ENCODE measurements at regions not wholly inside any gene's neighbourhood (a gene's known extent, or its start where the extent isn't known, plus 50 kb on each side); places are given as distances from the start of the nearest gene placed in this dataset.

- TF ChIP-seq, protein P1, sequence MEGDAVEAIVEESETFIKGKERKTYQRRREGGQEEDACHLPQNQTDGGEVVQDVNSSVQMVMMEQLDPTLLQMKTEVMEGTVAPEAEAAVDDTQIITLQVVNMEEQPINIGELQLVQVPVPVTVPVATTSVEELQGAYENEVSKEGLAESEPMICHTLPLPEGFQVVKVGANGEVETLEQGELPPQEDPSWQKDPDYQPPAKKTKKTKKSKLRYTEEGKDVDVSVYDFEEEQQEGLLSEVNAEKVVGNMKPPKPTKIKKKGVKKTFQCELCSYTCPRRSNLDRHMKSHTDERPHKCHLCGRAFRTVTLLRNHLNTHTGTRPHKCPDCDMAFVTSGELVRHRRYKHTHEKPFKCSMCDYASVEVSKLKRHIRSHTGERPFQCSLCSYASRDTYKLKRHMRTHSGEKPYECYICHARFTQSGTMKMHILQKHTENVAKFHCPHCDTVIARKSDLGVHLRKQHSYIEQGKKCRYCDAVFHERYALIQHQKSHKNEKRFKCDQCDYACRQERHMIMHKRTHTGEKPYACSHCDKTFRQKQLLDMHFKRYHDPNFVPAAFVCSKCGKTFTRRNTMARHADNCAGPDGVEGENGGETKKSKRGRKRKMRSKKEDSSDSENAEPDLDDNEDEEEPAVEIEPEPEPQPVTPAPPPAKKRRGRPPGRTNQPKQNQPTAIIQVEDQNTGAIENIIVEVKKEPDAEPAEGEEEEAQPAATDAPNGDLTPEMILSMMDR (IDR thresholded peaks at IDR 0.05) = no peak
- TF ChIP-seq POLR2A (IDR thresholded peaks at IDR 0.05) = no peak
- no peaks in the 10 kb centered on the region for H3K4me1 ChIP-seq
These were observed 1974.8 kb upstream of the LRRTM1 start for GRCh38 chr2:82279367-82279766.

GRCh38 chr2:82278416-82278815 is 1973.9 kb upstream of the LRRTM1 start:
- Histone ChIP-seq H3K4me1 (no peaks in the 10 kb centered on the region), H3K27ac (no peak overlapping the region), H3K36me3 (no peaks in the 10 kb centered on the region), H3K9me3 (no peaks in the 10 kb centered on the region), H3K4me3 (no peak overlapping the region), H3K27me3 (no peaks in the 10 kb centered on the region)
- DNase-seq = no peak
- no peak for TF ChIP-seq POLR2A (IDR thresholded peaks at IDR 0.05)
- TF ChIP-seq, protein P1 (IDR thresholded peaks at IDR 0.05) = no peak

More at GRCh38 chr2:82279367-82279766, 1974.8 kb upstream of the LRRTM1 start:
- no peak overlapping the region for H3K4me3 ChIP-seq
- H3K27me3 ChIP-seq = no peaks in the 10 kb centered on the region
- H3K27ac ChIP-seq = no peak overlapping the region
- H3K36me3 ChIP-seq = no peaks in the 10 kb centered on the region
- H3K9me3 ChIP-seq = no peaks in the 10 kb centered on the region
- DNase-seq = no peak

GRCh38 chr2:82275599-82275998 is 1971.0 kb upstream of the LRRTM1 start:
- no peak for DNase-seq
- Histone ChIP-seq H3K27ac (no peak overlapping the region), H3K36me3 (no peaks in the 10 kb centered on the region), H3K27me3 (no peaks in the 10 kb centered on the region), H3K4me1 (no peaks in the 10 kb centered on the region), H3K9me3 (no peaks in the 10 kb centered on the region), H3K4me3 (no peak overlapping the region)
- TF ChIP-seq, protein P1 (IDR thresholded peaks at IDR 0.05) = no peak
- TF ChIP-seq POLR2A (IDR thresholded peaks at IDR 0.05) = no peak

- no peak overlapping the region for H3K4me3 ChIP-seq
- no peaks in the 10 kb centered on the region for H3K36me3 ChIP-seq
- no peak overlapping the region for H3K27ac ChIP-seq
- no peaks in the 10 kb centered on the region for H3K27me3 ChIP-seq
- no peaks in the 10 kb centered on the region for H3K4me1 ChIP-seq
- TF ChIP-seq POLR2A (IDR thresholded peaks at IDR 0.05) = no peak
- TF ChIP-seq, protein P1 (IDR thresholded peaks at IDR 0.05) = no peak
- no peaks in the 10 kb centered on the region for H3K9me3 ChIP-seq
- no peak for DNase-seq
These were observed 1963.9 kb upstream of the LRRTM1 start for GRCh38 chr2:82268446-82268845.

- Histone ChIP-seq H3K4me1 (no peaks in the 10 kb centered on the region), H3K36me3 (no peaks in the 10 kb centered on the region), H3K27ac (no peak overlapping the region), H3K27me3 (no peaks in the 10 kb centered on the region), H3K4me3 (no peak overlapping the region), H3K9me3 (no peaks in the 10 kb centered on the region)
- no peak for TF ChIP-seq POLR2A (IDR thresholded peaks at IDR 0.05)
- TF ChIP-seq, protein P1 (IDR thresholded peaks at IDR 0.05) = no peak
- no peak for DNase-seq
These were observed 1956.0 kb upstream of the LRRTM1 start for GRCh38 chr2:82260521-82260920.

DNA sequence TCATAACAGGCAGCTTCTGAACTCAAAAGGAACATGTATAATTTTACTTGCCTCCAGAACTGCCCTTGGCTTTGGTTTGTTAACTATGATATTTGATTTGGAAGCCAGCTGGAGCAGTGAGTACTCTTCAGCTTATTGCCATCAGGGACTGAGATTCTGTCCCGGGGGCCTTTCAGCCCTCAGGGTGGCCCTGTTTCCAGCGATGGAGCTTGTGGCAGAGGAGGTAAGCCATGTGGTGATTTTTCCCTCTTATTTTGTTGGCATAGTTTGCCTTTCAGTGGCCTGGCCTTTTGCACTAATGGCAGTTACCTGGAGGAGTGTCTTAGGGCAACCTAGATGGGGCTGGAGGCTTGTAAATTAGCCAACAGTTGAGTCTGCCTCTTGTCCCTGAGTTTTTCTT is 1955.0 kb upstream of the LRRTM1 start:
- Histone ChIP-seq H3K4me1 (no peaks in the 10 kb centered on the region), H3K4me3 (no peak overlapping the region), H3K36me3 (no peaks in the 10 kb centered on the region), H3K27ac (no peak overlapping the region), H3K9me3 (no peaks in the 10 kb centered on the region), H3K27me3 (no peaks in the 10 kb centered on the region)
- TF ChIP-seq, protein P1 (IDR thresholded peaks at IDR 0.05) = no peak
- no peak for TF ChIP-seq POLR2A (IDR thresholded peaks at IDR 0.05)
- DNase-seq = no peak
